ENCODE measurements at regions not wholly inside any gene's neighbourhood (a gene's known extent, or its start where the extent isn't known, plus 50 kb on each side); places are given as distances from the start of the nearest gene placed in this dataset.

GRCh38 chr2:43004879-43005244 is 212.5 kb upstream of the HAAO start:
- H3K4me2 ChIP-seq (ENCODE audit: low read length): no peak overlapping the region
- H3K79me2 ChIP-seq (ENCODE audit: insufficient read depth, low read length): no peaks in the 10 kb centered on the region
- H3K27me3 ChIP-seq (ENCODE audit: insufficient read depth, low read length): no peaks in the 10 kb centered on the region
- no peak overlapping the region for H2AFZ ChIP-seq (ENCODE audit: low read depth, low read length, poor library complexity, severe bottlenecking)
- intact Hi-C loops (cut with micrococcal nuclease): no loop called here
- TF ChIP-seq FOSL1 (IDR thresholded peaks at IDR 0.05; ENCODE audit: low read depth) (no peak), ATF3 (IDR thresholded peaks at IDR 0.05) (no peak), CEBPB (IDR thresholded peaks at IDR 0.05; ENCODE audit: low read depth) (no peak), YY1 (IDR thresholded peaks at IDR 0.05; ENCODE audit: extremely low read depth, insufficient replicate concordance, low read depth, low read length) (no peak), ZFX (IDR thresholded peaks at IDR 0.05) (no peak), TCF7L2 (IDR thresholded peaks at IDR 0.05; ENCODE audit: borderline replicate concordance, extremely low read depth, insufficient read depth, insufficient read length) (no peak), EGR1 (IDR thresholded peaks at IDR 0.05; ENCODE audit: low read depth) (no peak), SP1 (IDR thresholded peaks at IDR 0.05; ENCODE audit: low read depth) (no peak), ELF1 (IDR thresholded peaks at IDR 0.05; ENCODE audit: borderline replicate concordance, low read depth) (no peak), REST (IDR thresholded peaks at IDR 0.05; ENCODE audit: low read depth) (no peak), EZH2phosphoT487 (IDR thresholded peaks at IDR 0.05; ENCODE audit: borderline replicate concordance) (no peak), POLR2A (IDR thresholded peaks at IDR 0.05; ENCODE audit: borderline replicate concordance, extremely low read depth, insufficient read depth, insufficient read length) (no peak), ZBTB33 (IDR thresholded peaks at IDR 0.05; ENCODE audit: extremely low read depth, insufficient replicate concordance, low read length) (no peak), ZNF274 (IDR thresholded peaks at IDR 0.05; ENCODE audit: low read depth, low read length) (no peak), CTCF (IDR thresholded peaks at IDR 0.05 in 2 of 3, conservative IDR thresholded peaks at IDR 0.05 in 1 of 3; ENCODE audit: borderline replicate concordance in 1 of 3, insufficient read depth in 1 of 3, low read depth in 2 of 3, low read length in 2 of 3) (no peak), RAD21 (IDR thresholded peaks at IDR 0.05; ENCODE audit: low read depth) (no peak), SRF (IDR thresholded peaks at IDR 0.05; ENCODE audit: low read depth) (no peak), POLR2AphosphoS5 (IDR thresholded peaks at IDR 0.05; ENCODE audit: low read depth, low read length) (no peak), JUND (IDR thresholded peaks at IDR 0.05) (no peak)
- TF ChIP-seq, protein P1, sequence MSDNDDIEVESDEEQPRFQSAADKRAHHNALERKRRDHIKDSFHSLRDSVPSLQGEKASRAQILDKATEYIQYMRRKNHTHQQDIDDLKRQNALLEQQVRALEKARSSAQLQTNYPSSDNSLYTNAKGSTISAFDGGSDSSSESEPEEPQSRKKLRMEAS (IDR thresholded peaks at IDR 0.05): no peak
- ATAC-seq (no peak), DNase-seq (ENCODE audit: low read depth, low spot score) (no peak)
- no peaks in the 10 kb centered on the region for H3K4me1 ChIP-seq (ENCODE audit: control insufficient read depth in 1 of 2, insufficient read depth in 2 of 2, low read length in 2 of 2)
- H3K9me2 ChIP-seq (ENCODE audit: insufficient read depth): no peaks in the 10 kb centered on the region
- no peaks in the 10 kb centered on the region for H4K20me1 ChIP-seq (ENCODE audit: insufficient read depth)
- no peaks in the 10 kb centered on the region for H3K36me3 ChIP-seq (ENCODE audit: control insufficient read depth in 1 of 2, insufficient read depth in 2 of 2, low read length in 2 of 2)
- no peak overlapping the region for H3K9ac ChIP-seq (ENCODE audit: low read length)
- RAD21 ChIA-PET (ENCODE audit: low non-redundant PET in 1 of 2, low total read pairs in 2 of 2, uncharacterized antibody in 2 of 2, unreplicated experiment in 2 of 2): no interaction called here
- H3K27ac ChIP-seq (ENCODE audit: low read depth, low read length): no peak overlapping the region
- POLR2A ChIA-PET: no interaction called here
- CTCF ChIA-PET: no interaction called here
- BruUV-seq (replicated peaks): no TSS peak
- H3K9me3 ChIP-seq (ENCODE audit: control insufficient read depth in 1 of 2, insufficient read depth in 1 of 2, low read depth in 1 of 2, low read length in 2 of 2): no peaks in the 10 kb centered on the region
- no peak overlapping the region for H3K4me3 ChIP-seq (replicated peaks in 1 of 2; ENCODE audit: low read depth in 1 of 2, low read length in 2 of 2)
